ENCODE measurements at regions not wholly inside any gene's neighbourhood (a gene's known extent, or its start where the extent isn't known, plus 50 kb on each side); places are given as distances from the start of the nearest gene placed in this dataset.
A peak's percentile ranks its signal among the peaks of the same experiment; 100 is the strongest.

- no peak for DNase-seq (ENCODE audit: insufficient read length, low spot score)
- no peak for FAIRE-seq
- TF ChIP-seq CTCF (IDR thresholded peaks at IDR 0.05; ENCODE audit: insufficient read depth, missing control alignments), result no peak
Observed at GRCh38 chr1:233794863-233795262, 109.6 kb upstream of the SLC35F3 start.

GRCh38 chr1:233796146-233796783 is 108.2 kb upstream of the SLC35F3 start:
- DNase-seq (ENCODE audit: insufficient read length, low spot score) (no peak), FAIRE-seq (no peak)
- TF ChIP-seq CTCF (IDR thresholded peaks at IDR 0.05; ENCODE audit: insufficient read depth, missing control alignments), result no peak

DNA sequence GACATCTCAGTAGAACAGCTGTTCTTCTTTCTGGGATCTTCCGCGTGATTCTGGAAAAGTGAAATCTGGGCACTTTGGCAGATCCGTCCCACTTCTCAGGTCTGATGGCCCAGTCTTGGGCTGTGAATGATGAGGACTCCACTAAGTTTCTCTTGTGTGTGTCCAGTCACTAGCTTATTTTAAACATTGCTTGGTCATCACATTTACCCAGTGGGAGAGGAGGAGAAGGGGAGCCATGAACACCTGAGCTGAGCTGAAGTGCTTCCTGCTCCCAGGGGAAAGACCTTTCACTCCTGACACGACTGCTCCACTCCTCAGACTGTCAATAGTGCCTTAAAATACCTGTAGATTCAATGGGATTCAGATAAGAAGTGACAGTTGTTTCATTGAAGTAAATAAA is 101.9 kb upstream of the SLC35F3 start:
- DNase-seq (ENCODE audit: insufficient read length, low spot score) (no peak), FAIRE-seq (peak; percentile 38)

DNA sequence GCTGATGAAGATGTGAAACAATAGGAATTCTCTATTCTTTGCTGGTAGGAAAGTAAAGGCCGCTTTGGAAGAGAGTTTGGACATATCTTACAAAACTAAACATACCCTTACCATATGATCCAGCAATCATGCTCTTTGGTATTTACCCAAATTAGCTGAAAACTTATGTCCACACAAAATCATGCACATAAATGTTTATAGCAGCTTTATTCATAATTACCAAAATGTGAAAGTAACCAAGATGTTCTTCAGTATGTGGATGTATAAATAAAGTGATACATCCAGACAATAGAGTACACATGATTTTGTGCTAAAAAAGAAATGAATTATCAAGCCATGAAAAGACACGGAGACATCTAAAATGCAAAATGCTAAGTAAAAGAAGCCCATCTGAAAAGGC is 98.7 kb upstream of the SLC35F3 start:
- FAIRE-seq (peak; percentile 16), DNase-seq (ENCODE audit: insufficient read length, low spot score) (no peak)
- TF ChIP-seq CTCF (IDR thresholded peaks at IDR 0.05; ENCODE audit: insufficient read depth, missing control alignments), result no peak

More for the DNA sequence above, 101.9 kb upstream of the SLC35F3 start:
- no peak for TF ChIP-seq CTCF (IDR thresholded peaks at IDR 0.05; ENCODE audit: insufficient read depth, missing control alignments)

DNA sequence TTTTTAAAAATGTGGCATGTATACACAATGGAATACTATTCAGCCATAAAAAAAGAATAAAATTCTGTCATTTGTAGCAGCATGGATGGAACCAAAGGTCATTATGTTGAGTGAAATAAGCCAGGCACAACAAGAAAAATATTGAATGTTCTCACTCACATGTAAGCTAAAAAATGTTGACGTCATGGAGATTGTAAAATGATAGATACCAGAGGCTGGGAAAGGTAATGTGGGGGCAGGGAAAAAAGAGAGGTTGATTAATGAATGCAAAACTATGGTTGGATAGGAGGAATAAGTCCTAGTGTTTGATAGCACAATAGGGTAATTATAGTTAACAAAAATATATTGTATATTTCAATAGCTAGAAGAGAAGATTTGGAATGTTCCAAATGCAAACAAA is 89.1 kb upstream of the SLC35F3 start:
- FAIRE-seq (no peak), DNase-seq (ENCODE audit: insufficient read length, low spot score) (no peak)
- TF ChIP-seq CTCF (IDR thresholded peaks at IDR 0.05; ENCODE audit: insufficient read depth, missing control alignments), result no peak

- FAIRE-seq (no peak), DNase-seq (ENCODE audit: insufficient read length, low spot score) (no peak)
- no peak for TF ChIP-seq CTCF (IDR thresholded peaks at IDR 0.05; ENCODE audit: insufficient read depth, missing control alignments)
Observed at GRCh38 chr1:233815865-233816264, 88.6 kb upstream of the SLC35F3 start.

DNA sequence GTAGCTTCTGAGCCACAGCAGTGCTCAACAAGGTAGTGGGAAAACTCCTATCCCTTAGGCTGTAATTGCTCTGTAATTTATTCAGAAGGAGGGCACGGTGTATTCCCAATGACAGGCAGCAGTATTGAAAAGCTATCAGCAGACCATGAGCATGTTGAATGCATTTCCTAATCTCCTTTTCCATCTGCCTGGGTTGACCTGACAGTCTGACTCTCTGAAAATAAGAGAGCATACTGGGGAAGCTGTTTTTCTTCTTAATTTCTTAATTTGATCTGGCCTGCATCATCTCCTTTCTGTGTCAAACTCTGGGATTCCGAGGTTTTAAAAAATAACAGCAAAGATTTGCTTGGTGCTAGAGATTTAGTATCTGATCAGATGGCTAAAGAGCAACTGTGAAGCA is 88.1 kb upstream of the SLC35F3 start:
- DNase-seq (ENCODE audit: insufficient read length, low spot score) (no peak), FAIRE-seq (no peak)
- no peak for TF ChIP-seq CTCF (IDR thresholded peaks at IDR 0.05; ENCODE audit: insufficient read depth, missing control alignments)

Data from D721Med (cell line).